ENCODE measurements at regions not wholly inside any gene's neighbourhood (a gene's known extent, or its start where the extent isn't known, plus 50 kb on each side); places are given as distances from the start of the nearest gene placed in this dataset.

DNA sequence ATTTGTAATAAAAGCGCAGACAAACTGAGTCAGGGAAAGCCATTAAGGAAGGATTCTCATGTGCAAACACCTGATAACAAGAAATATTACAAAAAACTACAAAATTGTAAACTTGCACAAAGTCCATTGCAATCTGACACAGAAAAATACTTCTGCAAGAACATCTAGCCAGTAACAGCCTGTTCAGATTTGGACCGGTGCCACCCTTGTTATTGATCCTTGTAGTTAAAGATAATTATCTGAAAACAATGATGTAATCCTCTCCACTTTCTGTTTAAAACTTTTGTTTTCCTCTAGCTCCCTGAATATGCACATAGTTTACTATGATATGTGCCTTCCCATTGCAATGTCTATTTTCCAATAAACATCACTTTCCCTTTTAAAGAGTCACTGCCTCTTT is 1090.2 kb downstream of the PLOD2 start:
- no peaks in the 10 kb centered on the region for H3K36me3 ChIP-seq (ENCODE audit: control insufficient read depth, insufficient read depth, low read length)
- no peaks in the 10 kb centered on the region for H3K79me2 ChIP-seq (ENCODE audit: control insufficient read depth, insufficient read depth, low read length)
- no peaks in the 10 kb centered on the region for H3K4me1 ChIP-seq (ENCODE audit: control insufficient read depth, extremely low read depth, insufficient read depth, low read length)
- no peaks in the 10 kb centered on the region for H3K27me3 ChIP-seq (ENCODE audit: control insufficient read depth, insufficient read depth, low read length)
- no peak overlapping the region for H3K4me2 ChIP-seq (ENCODE audit: extremely low read depth, insufficient read depth, low read length)
- TF ChIP-seq EZH2 (IDR thresholded peaks at IDR 0.05; ENCODE audit: low read length, missing control alignments): no peak
- TF ChIP-seq, protein P1, sequence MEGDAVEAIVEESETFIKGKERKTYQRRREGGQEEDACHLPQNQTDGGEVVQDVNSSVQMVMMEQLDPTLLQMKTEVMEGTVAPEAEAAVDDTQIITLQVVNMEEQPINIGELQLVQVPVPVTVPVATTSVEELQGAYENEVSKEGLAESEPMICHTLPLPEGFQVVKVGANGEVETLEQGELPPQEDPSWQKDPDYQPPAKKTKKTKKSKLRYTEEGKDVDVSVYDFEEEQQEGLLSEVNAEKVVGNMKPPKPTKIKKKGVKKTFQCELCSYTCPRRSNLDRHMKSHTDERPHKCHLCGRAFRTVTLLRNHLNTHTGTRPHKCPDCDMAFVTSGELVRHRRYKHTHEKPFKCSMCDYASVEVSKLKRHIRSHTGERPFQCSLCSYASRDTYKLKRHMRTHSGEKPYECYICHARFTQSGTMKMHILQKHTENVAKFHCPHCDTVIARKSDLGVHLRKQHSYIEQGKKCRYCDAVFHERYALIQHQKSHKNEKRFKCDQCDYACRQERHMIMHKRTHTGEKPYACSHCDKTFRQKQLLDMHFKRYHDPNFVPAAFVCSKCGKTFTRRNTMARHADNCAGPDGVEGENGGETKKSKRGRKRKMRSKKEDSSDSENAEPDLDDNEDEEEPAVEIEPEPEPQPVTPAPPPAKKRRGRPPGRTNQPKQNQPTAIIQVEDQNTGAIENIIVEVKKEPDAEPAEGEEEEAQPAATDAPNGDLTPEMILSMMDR (conservative IDR thresholded peaks at IDR 0.05 in 1 of 2, IDR thresholded peaks at IDR 0.05 in 1 of 2; ENCODE audit: low read depth in 1 of 2, low read length in 2 of 2): no peak
- no peaks in the 10 kb centered on the region for H4K20me1 ChIP-seq (ENCODE audit: control insufficient read depth, extremely low read depth, insufficient read depth, low read length)
- no peak overlapping the region for H3K9ac ChIP-seq (ENCODE audit: insufficient read depth, low read length)
- H3K9me3 ChIP-seq (ENCODE audit: control insufficient read depth, insufficient read depth, low read depth, low read length): no peaks in the 10 kb centered on the region
- no peak for DNase-seq (ENCODE audit: low read depth in 2 of 2)
- no peak overlapping the region for H3K27ac ChIP-seq (ENCODE audit: insufficient read depth, low read length)
- H2AFZ ChIP-seq (ENCODE audit: low read length): no peak overlapping the region
- no peak overlapping the region for H3K4me3 ChIP-seq (replicated peaks in 1 of 4; ENCODE audit: control extremely low read depth in 1 of 4, insufficient read depth in 1 of 4, low read depth in 3 of 4, low read length in 4 of 4)

DNA sequence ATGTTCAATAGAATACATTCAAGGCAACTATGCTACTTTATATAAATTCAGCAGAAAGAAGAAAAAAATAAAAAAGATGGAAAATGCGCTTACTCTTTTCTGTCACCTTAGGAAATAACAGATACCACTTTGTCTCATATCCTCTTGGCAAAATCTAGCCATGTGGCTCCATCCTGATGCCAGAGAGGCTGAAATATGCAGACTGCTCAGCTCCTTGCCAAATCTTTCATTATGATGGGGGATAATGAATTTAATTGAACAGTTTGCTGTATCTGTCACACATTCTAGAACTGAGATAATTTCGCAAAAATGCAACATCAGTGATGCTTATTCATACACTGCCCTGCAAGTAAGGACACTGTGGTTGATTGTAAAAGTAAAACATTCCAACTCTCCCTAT is 1081.5 kb downstream of the PLOD2 start:
- Histone ChIP-seq H3K4me3 (replicated peaks in 1 of 4; ENCODE audit: control extremely low read depth in 1 of 4, insufficient read depth in 1 of 4, low read depth in 3 of 4, low read length in 4 of 4) (no peak overlapping the region), H3K9me3 (ENCODE audit: control insufficient read depth, insufficient read depth, low read depth, low read length) (no peaks in the 10 kb centered on the region), H3K27ac (ENCODE audit: insufficient read depth, low read length) (no peak overlapping the region), H2AFZ (ENCODE audit: low read length) (no peak overlapping the region), H3K79me2 (ENCODE audit: control insufficient read depth, insufficient read depth, low read length) (no peaks in the 10 kb centered on the region), H3K27me3 (ENCODE audit: control insufficient read depth, insufficient read depth, low read length) (no peaks in the 10 kb centered on the region), H4K20me1 (ENCODE audit: control insufficient read depth, extremely low read depth, insufficient read depth, low read length) (no peaks in the 10 kb centered on the region), H3K4me2 (ENCODE audit: extremely low read depth, insufficient read depth, low read length) (no peak overlapping the region), H3K4me1 (ENCODE audit: control insufficient read depth, extremely low read depth, insufficient read depth, low read length) (no peaks in the 10 kb centered on the region), H3K9ac (ENCODE audit: insufficient read depth, low read length) (no peak overlapping the region), H3K36me3 (ENCODE audit: control insufficient read depth, insufficient read depth, low read length) (no peaks in the 10 kb centered on the region)
- no peak for DNase-seq (ENCODE audit: low read depth in 2 of 2)
- TF ChIP-seq, protein P1 (conservative IDR thresholded peaks at IDR 0.05 in 1 of 2, IDR thresholded peaks at IDR 0.05 in 1 of 2; ENCODE audit: low read depth in 1 of 2, low read length in 2 of 2): no peak
- no peak for TF ChIP-seq EZH2 (IDR thresholded peaks at IDR 0.05; ENCODE audit: low read length, missing control alignments)

DNA sequence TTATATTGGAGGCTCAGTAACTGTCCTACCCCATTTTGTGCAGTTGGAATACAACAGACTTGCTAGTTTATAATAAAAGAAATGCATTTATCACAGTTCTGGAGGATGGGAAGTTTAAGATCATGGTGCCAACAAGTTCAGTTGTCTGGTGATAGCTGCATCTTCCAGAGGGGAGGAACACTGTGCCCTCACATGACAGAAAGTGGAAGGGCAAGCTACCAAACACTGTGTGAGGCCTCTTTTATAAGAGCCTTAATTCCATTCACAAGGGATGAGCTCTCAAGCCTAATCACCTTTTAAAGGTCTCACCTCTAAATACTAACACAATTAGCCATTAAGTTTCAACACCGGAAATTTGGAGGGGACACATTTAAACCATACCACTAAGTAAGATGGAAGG is 1073.9 kb downstream of the PLOD2 start:
- Histone ChIP-seq H2AFZ (ENCODE audit: low read length) (no peak overlapping the region), H3K9me3 (ENCODE audit: control insufficient read depth, insufficient read depth, low read depth, low read length) (no peaks in the 10 kb centered on the region), H3K4me1 (ENCODE audit: control insufficient read depth, extremely low read depth, insufficient read depth, low read length) (no peaks in the 10 kb centered on the region), H4K20me1 (ENCODE audit: control insufficient read depth, extremely low read depth, insufficient read depth, low read length) (no peaks in the 10 kb centered on the region), H3K4me3 (replicated peaks in 1 of 4; ENCODE audit: control extremely low read depth in 1 of 4, insufficient read depth in 1 of 4, low read depth in 3 of 4, low read length in 4 of 4) (no peak overlapping the region), H3K27me3 (ENCODE audit: control insufficient read depth, insufficient read depth, low read length) (no peaks in the 10 kb centered on the region), H3K27ac (ENCODE audit: insufficient read depth, low read length) (no peak overlapping the region), H3K36me3 (ENCODE audit: control insufficient read depth, insufficient read depth, low read length) (no peaks in the 10 kb centered on the region), H3K9ac (ENCODE audit: insufficient read depth, low read length) (no peak overlapping the region), H3K79me2 (ENCODE audit: control insufficient read depth, insufficient read depth, low read length) (no peaks in the 10 kb centered on the region), H3K4me2 (ENCODE audit: extremely low read depth, insufficient read depth, low read length) (no peak overlapping the region)
- TF ChIP-seq EZH2 (IDR thresholded peaks at IDR 0.05; ENCODE audit: low read length, missing control alignments): no peak
- TF ChIP-seq, protein P1 (conservative IDR thresholded peaks at IDR 0.05 in 1 of 2, IDR thresholded peaks at IDR 0.05 in 1 of 2; ENCODE audit: low read depth in 1 of 2, low read length in 2 of 2): no peak
- DNase-seq (ENCODE audit: low read depth in 2 of 2): no peak
